ENCODE measurements at regions not wholly inside any gene's neighbourhood (a gene's known extent, or its start where the extent isn't known, plus 50 kb on each side); places are given as distances from the start of the nearest gene placed in this dataset.

DNA sequence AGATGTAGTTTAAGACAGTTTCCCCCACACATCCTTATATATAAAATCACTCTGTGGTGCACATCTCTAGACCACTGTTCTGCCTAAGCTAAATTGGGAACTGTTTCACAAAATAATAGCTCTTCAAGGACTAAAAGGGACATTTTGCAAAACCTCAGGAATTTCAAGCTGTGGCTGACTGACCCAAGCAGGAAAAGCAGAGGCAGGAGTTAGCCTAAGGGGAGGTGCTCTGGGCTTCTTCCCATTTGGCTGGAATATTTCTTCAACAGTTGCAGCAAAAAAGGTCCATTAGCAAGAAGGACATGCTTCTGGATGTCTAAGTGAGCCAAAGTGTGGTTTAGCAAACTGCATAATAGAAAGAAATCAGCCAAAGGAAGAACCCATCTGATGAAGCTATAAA is 551.2 kb upstream of the ANKRD30A start:
- Histone ChIP-seq H4K20me1 (ENCODE audit: insufficient read depth, low read length) (no peaks in the 10 kb centered on the region), H2AFZ (ENCODE audit: low read length) (no peak overlapping the region), H3K27ac (ENCODE audit: low read depth, low read length) (no peak overlapping the region), H3K79me2 (ENCODE audit: insufficient read depth, low read length) (no peaks in the 10 kb centered on the region), H3K36me3 (ENCODE audit: insufficient read depth, low read length) (no peaks in the 10 kb centered on the region), H3K4me2 (ENCODE audit: insufficient read depth, low read length) (peak overlapping the region; percentile 11), H3K4me1 (ENCODE audit: insufficient read depth, low read length) (peaks cover 15% of the 10 kb centered on the region), H3K9me3 (ENCODE audit: low read depth, low read length) (no peaks in the 10 kb centered on the region), H3K27me3 (ENCODE audit: insufficient read depth, low read length) (no peaks in the 10 kb centered on the region), H3K4me3 (ENCODE audit: insufficient read depth, low read length) (no peak overlapping the region)
- TF ChIP-seq, protein P1, sequence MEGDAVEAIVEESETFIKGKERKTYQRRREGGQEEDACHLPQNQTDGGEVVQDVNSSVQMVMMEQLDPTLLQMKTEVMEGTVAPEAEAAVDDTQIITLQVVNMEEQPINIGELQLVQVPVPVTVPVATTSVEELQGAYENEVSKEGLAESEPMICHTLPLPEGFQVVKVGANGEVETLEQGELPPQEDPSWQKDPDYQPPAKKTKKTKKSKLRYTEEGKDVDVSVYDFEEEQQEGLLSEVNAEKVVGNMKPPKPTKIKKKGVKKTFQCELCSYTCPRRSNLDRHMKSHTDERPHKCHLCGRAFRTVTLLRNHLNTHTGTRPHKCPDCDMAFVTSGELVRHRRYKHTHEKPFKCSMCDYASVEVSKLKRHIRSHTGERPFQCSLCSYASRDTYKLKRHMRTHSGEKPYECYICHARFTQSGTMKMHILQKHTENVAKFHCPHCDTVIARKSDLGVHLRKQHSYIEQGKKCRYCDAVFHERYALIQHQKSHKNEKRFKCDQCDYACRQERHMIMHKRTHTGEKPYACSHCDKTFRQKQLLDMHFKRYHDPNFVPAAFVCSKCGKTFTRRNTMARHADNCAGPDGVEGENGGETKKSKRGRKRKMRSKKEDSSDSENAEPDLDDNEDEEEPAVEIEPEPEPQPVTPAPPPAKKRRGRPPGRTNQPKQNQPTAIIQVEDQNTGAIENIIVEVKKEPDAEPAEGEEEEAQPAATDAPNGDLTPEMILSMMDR (IDR thresholded peaks at IDR 0.05; ENCODE audit: extremely low read depth, low read depth, low read length): no peak
- DNase-seq (ENCODE audit: insufficient read length, low spot score, missing footprints): no peak

- no peak overlapping the region for H3K4me3 ChIP-seq (ENCODE audit: insufficient read depth, low read length)
- H3K9me3 ChIP-seq (ENCODE audit: low read depth, low read length): no peaks in the 10 kb centered on the region
- H3K27ac ChIP-seq (ENCODE audit: low read depth, low read length): no peak overlapping the region
- TF ChIP-seq, protein P1 (IDR thresholded peaks at IDR 0.05; ENCODE audit: extremely low read depth, low read depth, low read length): no peak
- peaks cover 15% of the 10 kb centered on the region for H3K4me1 ChIP-seq (ENCODE audit: insufficient read depth, low read length)
- no peaks in the 10 kb centered on the region for H4K20me1 ChIP-seq (ENCODE audit: insufficient read depth, low read length)
- DNase-seq (ENCODE audit: insufficient read length, low spot score, missing footprints): no peak
- H2AFZ ChIP-seq (ENCODE audit: low read length): no peak overlapping the region
- H3K36me3 ChIP-seq (ENCODE audit: insufficient read depth, low read length): no peaks in the 10 kb centered on the region
- H3K79me2 ChIP-seq (ENCODE audit: insufficient read depth, low read length): no peaks in the 10 kb centered on the region
- no peaks in the 10 kb centered on the region for H3K27me3 ChIP-seq (ENCODE audit: insufficient read depth, low read length)
- no peak overlapping the region for H3K4me2 ChIP-seq (ENCODE audit: insufficient read depth, low read length)
These were observed 552.2 kb upstream of the ANKRD30A start for GRCh38 chr10:36573246-36573645.

DNA sequence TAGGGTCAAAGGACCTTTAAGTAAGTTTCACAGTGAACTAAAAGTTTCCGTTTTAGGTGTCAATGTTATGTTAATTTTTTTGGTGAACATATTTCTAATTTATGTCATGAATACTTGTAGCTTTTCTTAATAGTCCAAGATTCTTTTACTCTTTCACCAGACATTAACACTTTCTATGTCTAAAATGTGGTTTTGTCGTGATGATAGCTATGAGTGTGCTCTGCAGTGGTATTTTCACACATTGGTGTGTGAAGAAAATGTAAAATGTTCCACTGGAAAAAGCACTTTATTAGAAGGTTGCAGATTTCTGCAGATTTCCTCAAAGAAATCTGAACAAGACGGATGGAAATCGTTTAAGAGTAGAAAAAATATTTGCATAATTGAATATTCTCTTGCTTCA is 561.0 kb upstream of the ANKRD30A start:
- Histone ChIP-seq H3K4me2 (ENCODE audit: insufficient read depth, low read length) (no peak overlapping the region), H3K4me3 (ENCODE audit: insufficient read depth, low read length) (no peak overlapping the region), H3K27ac (ENCODE audit: low read depth, low read length) (no peak overlapping the region), H3K36me3 (ENCODE audit: insufficient read depth, low read length) (no peaks in the 10 kb centered on the region), H3K27me3 (ENCODE audit: insufficient read depth, low read length) (no peaks in the 10 kb centered on the region), H4K20me1 (ENCODE audit: insufficient read depth, low read length) (no peaks in the 10 kb centered on the region), H3K9me3 (ENCODE audit: low read depth, low read length) (no peaks in the 10 kb centered on the region), H2AFZ (ENCODE audit: low read length) (no peak overlapping the region), H3K79me2 (ENCODE audit: insufficient read depth, low read length) (no peaks in the 10 kb centered on the region), H3K4me1 (ENCODE audit: insufficient read depth, low read length) (peaks cover 10% of the 10 kb centered on the region)
- TF ChIP-seq, protein P1 (IDR thresholded peaks at IDR 0.05; ENCODE audit: extremely low read depth, low read depth, low read length): no peak
- no peak for DNase-seq (ENCODE audit: insufficient read length, low spot score, missing footprints)

DNA sequence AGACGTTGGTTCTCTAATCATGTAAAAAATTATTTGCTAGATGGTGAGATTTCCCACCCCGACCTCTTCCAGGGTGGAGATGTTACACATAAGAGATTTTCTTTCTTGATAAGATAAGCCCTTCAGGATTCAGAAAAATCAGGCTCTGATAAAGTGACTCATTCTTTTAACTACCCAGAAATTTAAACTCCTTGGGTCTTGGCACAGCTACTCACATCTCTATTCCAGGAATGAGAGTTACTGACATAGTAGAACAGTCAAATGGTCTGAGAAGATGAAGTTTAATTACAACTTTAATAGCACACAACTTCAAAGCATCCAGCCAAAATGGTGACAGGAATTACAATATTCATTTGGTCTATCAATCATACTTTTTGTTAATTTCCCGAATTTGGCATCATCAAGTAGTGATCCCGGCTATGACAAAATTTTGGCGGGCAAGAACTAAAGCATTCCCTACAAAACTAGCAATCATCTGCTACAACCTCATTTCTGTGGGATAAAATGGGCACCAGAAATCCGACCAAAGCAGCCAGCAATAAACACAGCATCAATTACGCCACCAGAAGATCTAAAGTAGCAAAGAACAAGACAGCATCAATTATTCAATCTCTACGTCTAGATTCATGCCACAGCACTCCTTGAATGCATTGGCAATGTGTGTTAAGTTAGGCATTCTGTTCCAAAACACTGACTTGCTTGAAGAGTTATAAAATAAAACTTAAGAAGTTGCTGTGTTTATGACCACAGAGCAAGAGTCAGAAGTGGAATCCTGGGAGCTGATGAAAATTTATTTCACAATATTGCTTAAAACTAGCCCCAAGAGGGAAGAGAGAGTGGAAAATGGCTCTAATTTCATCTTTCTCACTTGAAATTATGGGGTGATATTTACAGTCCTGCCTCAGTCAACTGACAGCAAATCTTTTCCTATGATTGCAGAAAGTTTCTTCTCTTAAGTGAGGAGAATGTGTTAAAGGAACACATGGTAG is 565.7 kb upstream of the ANKRD30A start:
- Histone ChIP-seq H3K4me2 (ENCODE audit: insufficient read depth, low read length) (peak overlapping the region; percentile 23), H3K4me1 (ENCODE audit: insufficient read depth, low read length) (peaks cover 10% of the 10 kb centered on the region), H2AFZ (ENCODE audit: low read length) (no peak overlapping the region), H3K4me3 (ENCODE audit: insufficient read depth, low read length) (no peak overlapping the region), H3K79me2 (ENCODE audit: insufficient read depth, low read length) (no peaks in the 10 kb centered on the region), H3K27me3 (ENCODE audit: insufficient read depth, low read length) (no peaks in the 10 kb centered on the region), H3K27ac (ENCODE audit: low read depth, low read length) (peak overlapping the region; percentile 2), H3K9me3 (ENCODE audit: low read depth, low read length) (no peaks in the 10 kb centered on the region), H4K20me1 (ENCODE audit: insufficient read depth, low read length) (no peaks in the 10 kb centered on the region), H3K36me3 (ENCODE audit: insufficient read depth, low read length) (no peaks in the 10 kb centered on the region)
- TF ChIP-seq, protein P1 (IDR thresholded peaks at IDR 0.05; ENCODE audit: extremely low read depth, low read depth, low read length): no peak
- no peak for DNase-seq (ENCODE audit: insufficient read length, low spot score, missing footprints)

Measured in osteoblast (primary cell).